ENCODE measurements at regions not wholly inside any gene's neighbourhood (a gene's known extent, or its start where the extent isn't known, plus 50 kb on each side); places are given as distances from the start of the nearest gene placed in this dataset.

DNA sequence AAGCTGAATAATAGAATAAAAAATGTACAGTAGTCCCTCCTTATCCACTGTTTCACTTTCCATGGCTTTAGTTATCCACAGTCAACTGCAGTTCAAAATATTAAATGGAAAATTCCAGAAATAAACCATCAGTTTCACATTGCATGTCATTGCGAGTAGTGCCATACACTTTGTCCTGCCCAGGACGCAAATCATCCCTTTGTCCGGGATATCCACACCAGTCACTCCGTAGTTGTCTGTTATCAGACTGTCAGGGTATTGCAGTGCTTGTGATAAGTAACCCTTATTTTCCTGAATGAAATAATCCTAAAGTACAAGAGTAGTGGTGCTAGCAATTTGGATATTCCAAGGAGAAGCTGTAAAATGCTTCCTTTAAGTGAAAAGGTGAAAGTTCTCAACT is 271.3 kb downstream of the DKK2 start:
- DNase-seq = no peak

DNA sequence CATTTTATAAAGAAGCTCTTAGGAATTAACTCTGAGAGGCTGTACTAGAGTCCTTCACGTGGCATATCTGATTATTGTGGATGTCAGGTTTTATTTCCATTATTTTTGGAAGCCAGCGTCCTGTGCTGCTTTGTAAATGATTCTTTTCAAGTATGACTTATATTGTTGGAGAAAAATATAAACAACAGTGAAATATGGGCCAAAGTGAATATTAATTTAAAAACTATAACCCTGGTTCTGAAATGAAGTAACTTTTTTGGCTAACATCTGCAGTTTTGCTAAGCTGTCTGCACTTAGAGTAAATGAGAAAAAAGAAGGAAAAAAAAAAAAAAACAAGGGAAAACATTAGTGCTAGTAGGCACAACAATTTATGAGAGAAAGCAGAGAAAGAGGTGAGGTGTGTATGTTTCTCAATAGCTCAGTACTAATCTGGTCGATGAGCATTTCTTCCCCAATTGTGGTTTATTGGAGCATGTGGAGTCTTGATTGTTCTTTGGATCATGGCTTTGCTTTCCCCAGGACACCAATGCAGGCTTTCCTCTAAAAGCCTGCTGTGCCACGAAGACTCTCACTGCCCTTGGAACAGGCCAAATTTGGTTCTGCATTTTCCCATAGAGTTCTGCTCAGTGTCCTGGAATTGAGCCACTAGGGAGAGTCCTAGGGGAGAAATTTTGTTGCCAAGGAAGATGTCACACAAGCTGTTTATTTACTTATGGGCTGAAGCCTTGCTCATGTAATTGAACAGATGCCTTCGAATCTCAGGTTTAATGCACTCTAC is 273.3 kb downstream of the DKK2 start:
- no peak for DNase-seq

DNA sequence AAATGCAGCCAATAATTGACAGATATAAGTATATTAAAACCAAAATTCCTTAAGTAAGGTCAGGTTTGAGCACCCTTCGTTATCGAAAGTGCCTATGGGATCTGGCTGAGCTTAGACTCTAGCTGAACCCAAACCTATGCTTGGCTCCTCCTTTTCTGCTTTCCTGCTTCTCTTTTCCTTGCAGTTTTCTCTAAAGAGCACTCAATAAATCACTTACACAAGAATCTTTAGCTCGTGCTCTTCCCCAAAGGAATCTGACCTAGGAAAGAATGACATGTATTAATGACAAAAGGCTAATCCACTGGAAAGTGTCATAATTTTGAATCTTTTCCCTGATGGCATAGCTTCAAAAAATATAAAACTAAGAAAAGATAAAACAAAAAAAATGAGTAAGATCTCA is 282.7 kb downstream of the DKK2 start:
- DNase-seq = no peak

DNA sequence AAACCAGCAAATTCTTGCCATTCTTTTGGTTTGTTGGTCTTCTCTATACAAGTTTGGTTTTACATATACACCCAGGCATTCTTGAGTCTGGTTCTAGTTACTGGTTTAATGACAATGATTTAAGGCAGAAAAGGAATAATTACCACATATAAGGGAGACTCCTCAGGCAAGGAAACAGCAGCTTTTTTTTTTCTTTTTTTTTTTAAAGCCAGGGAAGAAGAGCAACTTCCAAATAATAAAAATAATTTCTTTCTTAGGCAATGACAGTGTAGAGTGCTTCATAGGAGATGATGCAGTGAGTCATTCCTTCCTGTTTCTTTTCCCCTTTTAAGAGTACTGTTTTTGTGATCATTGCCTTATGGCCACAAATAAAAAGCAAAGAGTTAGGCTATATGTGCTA is 289.7 kb downstream of the DKK2 start:
- DNase-seq = no peak

DNA sequence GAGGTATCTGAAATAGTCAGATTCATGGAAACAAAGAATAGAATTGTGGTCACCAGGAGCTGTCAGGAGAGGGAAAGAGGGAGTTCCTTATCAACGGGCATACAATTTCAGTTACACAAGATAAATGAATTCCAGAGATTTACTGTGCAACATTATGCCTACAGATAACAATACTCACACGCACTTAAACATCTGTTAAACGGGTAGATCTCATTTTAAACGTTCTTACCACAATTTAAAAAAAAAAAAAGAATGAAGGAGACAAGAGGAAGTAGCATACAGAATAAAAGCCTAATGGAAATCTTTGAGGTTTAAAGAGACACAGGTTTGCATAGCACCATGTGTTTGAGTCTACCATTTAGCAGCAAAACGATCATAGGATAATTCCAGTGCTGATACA is 298.0 kb downstream of the DKK2 start:
- no peak for DNase-seq

DNA sequence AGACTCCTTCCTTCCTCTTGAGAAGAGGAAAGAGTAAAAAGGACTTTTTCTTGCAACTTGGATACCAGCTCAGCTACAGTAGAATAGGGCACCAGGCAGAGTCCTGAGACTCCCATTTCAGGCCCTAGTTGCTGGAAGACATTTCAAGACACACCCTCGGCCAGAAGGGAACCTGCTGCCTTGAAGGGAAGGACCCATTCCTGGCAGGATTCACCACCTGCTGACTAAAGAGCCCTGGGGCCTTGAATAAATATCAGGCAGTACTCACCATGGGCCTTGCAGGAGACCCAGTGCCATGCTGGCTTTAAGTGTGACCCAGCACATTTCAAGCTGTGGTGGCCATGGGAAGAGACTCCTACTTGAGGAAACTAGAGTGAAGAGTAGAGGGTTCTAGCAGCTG is 317.6 kb downstream of the DKK2 start:
- no peak for DNase-seq

DNA sequence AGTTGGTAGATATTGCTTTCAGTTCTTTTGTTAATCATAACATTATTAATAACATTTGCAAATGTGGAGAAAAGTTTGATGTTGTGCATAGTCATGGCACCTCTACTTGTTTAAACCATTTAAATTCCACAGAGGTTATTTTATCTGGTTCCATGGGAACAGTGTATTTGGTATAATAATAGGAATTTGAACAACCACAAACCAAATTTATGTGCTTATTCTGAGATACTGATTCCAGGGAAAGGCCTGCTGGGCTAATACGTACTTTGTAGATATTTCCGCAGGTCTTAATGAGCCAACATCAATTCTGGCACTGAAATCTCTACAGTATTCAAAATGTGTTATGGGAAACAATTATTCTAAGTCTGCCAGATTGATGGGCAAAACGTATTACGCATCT is 319.0 kb downstream of the DKK2 start:
- DNase-seq = no peak

DNA sequence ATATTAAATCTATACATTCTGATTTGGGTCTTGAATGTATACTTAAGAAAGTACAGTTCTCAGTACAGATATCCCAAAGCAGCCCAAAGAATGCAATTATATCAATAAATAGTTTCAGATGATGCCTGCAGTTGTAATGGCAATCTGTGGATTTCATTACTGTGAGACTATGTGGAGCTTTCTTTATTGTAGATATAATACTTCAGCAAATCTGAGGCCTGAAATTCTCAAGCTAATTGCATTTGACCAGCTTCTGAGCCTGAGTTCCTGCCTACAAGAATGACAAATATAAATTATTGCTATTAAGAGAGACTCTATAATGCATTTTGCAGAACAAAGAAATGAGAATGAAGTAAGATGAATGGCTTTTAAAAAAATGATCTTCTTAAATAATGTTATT is 320.3 kb downstream of the DKK2 start:
- no peak for DNase-seq

DNA sequence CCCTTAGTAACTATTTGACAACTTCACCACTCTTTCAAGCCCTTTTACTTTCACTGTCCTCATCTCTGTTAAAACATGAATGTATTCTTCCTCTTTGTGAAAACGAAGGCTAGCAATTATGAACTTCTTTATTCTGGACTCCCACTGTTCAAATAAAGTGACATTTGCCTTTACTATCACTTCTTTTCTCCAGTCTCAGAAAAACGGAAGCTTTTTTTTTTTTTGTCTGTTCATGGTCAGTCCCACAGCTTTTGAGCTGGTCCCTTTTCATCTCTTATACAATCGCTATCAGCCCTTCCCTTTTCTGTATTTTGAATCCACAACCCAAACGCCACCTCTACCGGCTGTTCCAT is 327.7 kb downstream of the DKK2 start:
- DNase-seq = no peak

DNA sequence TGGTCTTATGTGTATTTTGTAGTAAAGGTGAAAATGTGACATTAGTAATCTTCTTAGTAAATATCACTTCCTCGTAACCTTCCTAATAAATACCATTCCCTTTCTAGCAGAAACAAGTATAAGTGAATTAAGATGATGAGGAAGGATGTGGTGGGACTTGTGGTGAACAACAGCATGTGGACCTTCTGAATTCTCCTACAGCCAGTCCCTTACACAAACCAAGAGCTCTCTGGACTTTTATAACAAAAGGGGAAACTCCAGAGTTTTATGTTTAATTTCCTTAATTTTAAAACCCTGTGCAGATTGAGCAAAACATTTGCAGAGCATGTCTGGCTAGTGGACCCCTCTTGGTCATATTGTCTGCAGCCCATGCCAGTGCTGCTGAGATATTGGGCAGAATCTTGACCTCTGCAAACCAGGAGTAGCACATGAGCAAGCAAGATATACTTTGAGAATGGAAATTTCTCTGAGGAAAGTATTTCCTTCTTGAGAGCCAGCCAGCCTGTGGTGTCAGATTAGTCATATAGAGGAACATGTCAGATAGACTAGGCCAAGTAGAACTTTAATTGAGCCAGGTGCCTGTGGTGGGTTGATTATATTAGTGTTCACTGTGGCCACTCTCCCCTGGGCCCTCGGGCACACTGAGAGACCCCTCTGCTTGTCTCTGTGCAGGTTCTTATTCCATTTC is 328.2 kb downstream of the DKK2 start:
- no peak for DNase-seq

DNA sequence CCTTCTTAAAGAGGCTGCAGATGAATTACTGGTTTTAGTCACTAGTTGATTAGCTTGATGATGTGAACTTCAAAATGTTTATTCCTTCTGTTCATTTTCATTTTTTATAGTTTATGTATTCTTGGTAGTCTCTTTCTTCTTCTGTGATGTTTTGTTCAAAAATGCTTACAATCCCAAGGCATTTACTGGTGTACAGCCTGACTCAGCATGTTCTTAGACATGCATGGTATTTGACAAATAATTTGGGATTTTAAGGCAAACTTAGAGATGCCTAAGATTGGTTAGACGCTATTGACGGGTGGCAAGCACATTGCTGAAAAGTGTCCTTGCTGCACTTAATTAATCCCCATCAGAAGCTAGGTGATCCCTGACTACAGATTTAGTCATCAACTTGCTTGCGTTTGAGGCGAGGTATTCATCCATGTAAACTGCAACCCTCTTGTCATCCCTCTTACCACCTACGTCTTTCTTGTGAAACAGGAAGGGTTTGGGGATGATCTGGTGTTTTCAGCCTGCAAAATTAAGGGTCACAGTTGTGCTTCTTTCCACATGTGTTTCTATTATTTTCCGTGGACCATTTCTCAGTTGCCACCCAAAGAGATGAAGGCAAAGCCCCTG is 331.8 kb downstream of the DKK2 start:
- DNase-seq = no peak

DNA sequence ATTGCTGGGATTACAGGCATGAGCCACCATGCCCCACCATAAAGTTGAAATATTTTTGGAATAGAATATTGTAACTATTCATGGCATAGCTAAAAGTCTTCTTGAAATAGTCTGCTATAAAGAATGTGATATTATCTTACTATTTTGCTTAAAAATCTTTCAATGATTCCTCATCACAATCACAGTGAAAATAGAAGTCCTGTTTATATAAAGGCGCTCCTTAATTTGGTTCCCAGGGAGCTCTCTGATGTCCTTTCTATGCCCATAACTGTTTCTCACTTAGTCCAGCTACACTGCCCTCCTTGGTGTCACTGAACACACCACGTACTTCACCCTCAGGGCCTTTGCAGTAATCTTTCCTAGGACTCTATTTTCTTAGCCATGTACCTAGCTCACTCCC is 331.7 kb upstream of the GIMD1 start:
- DNase-seq = no peak

DNA sequence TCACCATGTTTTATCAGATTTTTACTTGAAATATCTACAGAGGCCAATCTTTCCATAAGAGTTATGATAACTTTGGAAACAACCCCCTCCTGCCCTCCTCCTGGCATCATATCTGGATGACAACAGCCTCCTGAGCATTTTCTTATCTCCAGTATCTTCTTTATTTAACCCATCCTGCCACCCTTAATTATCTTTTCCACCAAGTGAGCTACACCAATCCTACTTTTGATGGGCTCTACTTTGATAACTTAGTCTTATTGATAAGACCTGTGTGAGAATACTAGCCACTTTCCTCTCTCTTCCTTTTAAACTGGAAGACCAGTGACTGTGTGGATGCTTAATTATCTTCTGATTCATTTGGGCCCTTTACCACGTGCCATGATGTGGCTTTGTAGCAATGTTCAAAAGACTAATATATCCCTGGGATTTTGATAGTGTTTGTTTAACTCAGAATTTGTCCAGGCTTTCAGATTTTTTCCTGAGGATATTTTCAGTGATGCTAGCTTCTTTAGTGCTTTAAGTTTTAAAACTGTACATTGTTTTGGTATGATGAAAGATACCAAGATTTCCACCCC is 330.1 kb upstream of the GIMD1 start:
- no peak for DNase-seq

DNA sequence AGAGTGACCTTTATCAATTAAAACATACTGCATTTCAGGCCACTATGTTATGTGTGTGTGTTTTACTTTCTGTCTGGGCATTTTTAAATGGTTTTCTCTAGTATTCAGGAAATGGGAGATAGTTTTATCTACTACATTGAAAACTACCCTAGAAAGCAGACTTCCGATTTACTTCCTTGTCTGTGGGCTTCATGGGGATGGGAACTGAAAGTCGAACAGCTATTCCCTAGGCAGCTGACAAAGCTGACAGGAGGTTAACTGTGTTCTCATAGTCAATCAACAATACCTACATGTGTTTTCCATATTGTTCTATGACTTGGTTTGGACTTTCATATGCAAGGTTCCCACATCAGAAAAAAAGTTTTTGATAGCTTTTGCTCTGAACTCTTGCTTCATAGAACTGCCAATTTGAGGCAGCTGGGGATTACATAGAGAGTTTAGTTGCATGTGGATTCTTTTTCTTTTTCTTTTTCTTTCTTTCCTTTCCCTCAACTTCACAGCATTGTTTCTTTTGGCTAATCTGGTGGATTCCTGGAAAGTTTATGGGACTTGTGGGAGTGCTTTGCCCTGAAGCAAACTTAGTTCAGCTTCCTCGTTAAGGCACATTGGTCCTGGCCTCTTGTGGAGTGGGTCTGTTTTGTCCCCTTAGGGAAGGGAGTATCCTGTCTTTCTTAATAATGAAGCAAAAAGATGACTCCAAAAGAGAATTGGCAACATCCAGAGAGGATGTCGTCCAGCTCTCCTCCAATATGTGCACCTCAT is 327.1 kb upstream of the GIMD1 start:
- DNase-seq = no peak

DNA sequence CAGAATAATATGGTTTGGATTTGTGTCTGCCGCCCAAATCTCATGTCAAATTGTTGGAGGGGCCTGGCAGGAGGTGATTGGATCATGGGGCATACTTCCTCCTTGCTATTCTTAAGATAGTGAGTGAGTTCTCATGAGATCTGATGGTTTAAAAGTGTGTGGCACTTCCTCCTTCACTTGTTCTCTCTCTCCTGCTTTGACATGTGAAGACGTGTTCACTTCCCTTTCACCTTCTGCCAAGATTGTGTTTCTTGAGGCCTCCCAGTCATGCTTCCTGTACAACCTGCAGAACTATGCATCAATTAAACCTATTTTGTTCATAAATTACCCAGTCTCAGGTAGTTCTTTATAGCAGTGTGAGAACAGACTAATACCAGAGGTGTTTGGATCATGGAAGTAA is 325.7 kb upstream of the GIMD1 start:
- DNase-seq = no peak

DNA sequence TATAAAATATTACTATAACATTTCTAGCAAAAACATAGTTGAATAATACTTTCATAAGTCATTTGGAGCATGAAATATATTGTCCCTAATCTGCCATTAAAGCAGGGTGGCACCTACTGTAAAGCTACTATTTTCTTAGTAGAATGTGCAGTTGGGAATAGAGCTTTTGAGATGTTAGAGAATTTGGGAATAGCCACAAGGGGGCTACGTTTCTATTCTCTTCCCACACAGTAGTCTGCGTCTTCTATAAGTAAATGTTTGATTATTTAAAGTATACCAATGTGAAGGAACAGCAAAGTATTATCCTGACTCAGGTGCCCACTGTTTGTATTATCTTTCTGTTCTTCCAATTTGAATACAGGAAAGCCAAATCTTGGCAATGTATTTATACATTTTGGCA is 323.2 kb upstream of the GIMD1 start:
- no peak for DNase-seq

DNA sequence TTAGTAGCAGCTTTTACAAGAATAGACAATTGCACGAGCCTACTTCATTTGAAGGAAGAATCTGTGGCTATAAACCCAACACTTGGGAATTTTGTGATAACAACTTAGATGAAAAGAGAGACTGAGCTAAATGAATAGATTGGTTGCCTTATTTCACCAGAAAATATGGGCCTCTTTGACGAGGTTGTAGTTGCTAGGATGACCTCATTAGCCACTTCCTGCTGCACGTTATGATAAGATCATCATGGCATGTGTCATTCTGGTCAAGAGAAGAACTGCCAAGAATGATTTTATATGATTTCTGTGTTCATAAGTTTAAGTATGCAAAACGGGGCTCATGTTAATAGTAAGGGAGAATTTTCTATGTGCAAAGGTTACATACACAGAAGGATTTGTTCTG is 321.9 kb upstream of the GIMD1 start:
- DNase-seq = no peak

DNA sequence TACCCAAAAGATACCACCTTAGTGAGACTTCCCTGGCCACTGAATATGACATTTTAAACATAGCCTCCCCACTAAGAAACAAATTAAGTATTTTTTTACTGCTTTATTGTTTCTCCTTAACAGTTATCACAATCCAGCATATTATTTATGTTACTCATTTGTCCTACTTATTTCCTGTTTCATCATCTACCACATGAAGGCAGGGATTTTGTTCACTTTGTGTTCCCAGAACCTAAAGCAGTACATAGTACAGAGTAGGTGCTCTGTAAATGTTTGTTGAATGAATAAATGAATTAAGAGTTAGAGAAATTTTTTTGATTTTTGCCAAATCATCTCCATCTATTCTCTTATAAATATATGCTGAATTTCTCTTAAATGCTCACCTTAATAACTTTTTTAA is 318.4 kb upstream of the GIMD1 start:
- no peak for DNase-seq

DNA sequence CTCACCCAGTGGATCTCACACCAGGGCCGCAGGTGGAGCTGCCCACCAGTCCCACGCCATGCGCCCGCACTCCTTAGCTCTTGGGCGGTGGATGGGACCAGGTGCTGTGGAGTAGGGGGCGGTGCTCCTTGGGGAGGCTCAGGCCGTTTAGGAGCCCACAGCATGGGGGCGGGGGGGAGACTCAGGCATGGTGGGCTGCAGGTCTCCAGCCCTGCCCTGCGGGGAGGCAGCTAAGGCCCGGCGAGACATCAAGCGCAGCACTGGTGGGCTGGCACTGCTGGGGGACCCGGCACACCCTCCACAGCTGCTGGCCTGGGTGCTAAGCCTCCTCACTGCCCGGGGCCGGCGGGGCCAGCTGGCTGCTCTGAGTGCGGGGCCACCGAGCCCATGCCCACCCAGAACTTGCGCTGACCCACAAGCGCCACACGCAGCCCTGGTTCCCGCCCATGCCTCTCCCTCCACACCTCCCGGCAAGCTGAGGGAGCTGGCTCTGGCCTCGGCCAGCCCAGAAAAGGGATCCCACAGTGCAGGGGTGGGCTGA is 312.9 kb upstream of the GIMD1 start:
- no peak for DNase-seq

DNA sequence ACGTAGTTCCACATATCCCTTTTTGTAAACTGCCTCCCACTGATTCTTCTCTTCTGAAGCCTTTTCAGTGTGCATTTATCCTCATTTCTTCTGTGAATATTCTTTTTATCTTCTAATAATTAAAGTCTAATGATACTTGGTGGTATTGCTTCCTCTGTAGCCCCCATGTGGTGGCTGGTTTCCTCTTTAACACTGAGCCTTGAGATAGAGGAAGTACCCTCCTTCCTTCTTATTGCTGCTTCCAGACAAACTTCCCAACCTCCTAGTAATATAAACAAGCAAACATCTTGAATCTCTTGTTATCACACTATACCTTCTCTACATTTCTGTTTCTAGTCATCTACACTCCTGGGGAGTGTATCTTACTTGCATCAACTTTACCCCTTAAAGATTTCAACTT is 310.5 kb upstream of the GIMD1 start:
- DNase-seq = no peak

DNA sequence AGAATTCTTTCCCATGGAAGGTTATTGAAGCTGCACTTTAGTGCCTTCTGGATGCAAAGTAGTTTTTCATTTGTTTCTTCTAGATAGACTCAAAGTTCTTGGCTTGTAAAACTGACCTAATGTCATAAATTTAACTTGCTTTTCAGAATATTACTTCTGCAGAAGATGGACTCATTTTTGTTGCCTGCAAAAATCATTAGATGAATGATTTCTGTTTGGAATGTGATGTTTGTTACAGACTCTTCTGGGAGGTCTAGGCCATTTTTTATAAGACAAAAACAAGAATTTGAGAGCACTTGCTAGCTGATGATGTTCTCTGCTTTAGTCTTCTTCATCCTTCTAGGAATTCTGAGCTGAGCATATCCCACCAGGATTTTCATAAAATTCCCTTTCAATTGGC is 308.6 kb upstream of the GIMD1 start:
- DNase-seq = no peak

DNA sequence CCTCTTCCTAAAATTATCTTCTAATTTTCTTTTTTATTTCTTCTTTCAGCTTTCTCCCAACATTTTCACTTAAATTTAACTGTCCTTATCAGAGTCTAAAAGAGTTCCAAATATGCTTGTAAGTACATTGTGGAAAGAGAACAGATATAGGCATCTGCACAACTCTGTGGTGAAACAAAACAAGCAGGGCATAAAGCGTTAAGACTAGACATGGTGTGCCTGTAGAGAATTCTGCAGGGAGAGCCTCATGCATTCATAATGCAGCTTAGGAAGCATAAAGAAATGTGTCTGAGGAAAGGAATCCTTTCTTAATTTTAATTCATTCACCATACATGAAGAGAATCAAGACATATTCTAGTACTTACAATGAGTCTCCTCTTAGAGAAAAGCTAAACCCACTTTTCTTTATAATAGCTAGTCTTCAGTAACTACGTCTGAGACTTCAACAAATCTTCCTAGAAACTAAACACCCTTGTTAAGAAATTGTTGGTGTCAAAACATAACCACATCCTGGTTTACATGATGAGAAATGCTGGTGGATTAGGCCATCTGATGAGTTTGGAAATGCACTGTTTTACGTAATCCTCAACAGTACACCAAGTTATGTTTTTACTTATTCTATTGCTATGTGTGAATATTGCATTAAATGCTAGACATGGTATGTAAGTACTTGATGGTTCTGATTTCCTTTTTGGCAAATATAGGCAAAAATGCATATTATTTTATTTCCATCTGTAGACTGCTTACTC is 307.8 kb upstream of the GIMD1 start:
- DNase-seq = no peak
